HEK293T (cell line): ENCODE measurements at regions not wholly inside any gene's neighbourhood (a gene's known extent, or its start where the extent isn't known, plus 50 kb on each side); places are given as distances from the start of the nearest gene placed in this dataset.

Experiments used
- ELF4 ChIP-seq: fragments of 450-650 bp; IDR thresholded peaks from 2 replicates; pipeline ENCODE4 v1.6.1; 2017; ENCODE audit warnings: antibody characterized with exemption
- FOXA1 ChIP-seq: fragments of 450-650 bp; IDR thresholded peaks from 2 replicates; pipeline ENCODE4 v1.6.1; 2016; ENCODE audit warnings: mild to moderate bottlenecking
- PKNOX1 ChIP-seq: fragments of 450-650 bp; IDR thresholded peaks from 2 replicates; pipeline ENCODE4 v1.6.1; 2016
- SUZ12 ChIP-seq: fragments of 450-650 bp; IDR thresholded peaks from 2 replicates; pipeline ENCODE4 v1.6.1; 2016; ENCODE audit warnings: mild to moderate bottlenecking

- TF ChIP-seq SUZ12 (no peak), ELF4 (no peak), PKNOX1 (no peak), FOXA1 (no peak)
Observed at GRCh38 chr5:13207112-13207511, 737.4 kb downstream of the DNAH5 start.
